ENCODE measurements at regions not wholly inside any gene's neighbourhood (a gene's known extent, or its start where the extent isn't known, plus 50 kb on each side); places are given as distances from the start of the nearest gene placed in this dataset.

GRCh38 chr20:20938599-20938998 is 167.6 kb downstream of the LINC00237 start:
- H3K27ac Mint-ChIP-seq, result no peak overlapping the region
- H3K4me3 Mint-ChIP-seq, result no peak overlapping the region
- H3K4me1 Mint-ChIP-seq, result no peaks in the 10 kb centered on the region
- H3K36me3 Mint-ChIP-seq (ENCODE audit: low read depth), result no peaks in the 10 kb centered on the region
- no peaks in the 10 kb centered on the region for H3K9me3 Mint-ChIP-seq
- DNase-seq, result no peak
- intact Hi-C loops (cut with micrococcal nuclease), result no loop called here
- no peaks in the 10 kb centered on the region for H3K27me3 Mint-ChIP-seq

DNA sequence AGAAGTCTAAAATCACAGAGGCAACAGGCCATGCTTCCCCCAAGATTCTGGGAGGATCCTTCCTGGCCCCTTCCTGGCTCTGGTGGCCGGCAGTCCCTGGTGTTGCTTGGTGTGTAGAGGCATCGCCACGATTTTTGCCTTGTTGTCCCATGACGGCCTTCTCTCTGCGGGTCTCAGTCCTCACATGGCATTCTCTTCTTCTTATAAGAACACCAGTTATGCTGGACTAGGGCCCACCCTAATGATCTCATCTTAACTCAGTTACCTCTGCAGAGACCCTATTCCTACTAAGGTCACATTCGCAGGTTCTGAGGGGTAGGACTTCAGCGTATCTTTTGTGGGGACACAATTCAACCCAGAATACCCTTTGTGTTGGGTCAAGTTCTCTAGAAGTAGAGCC is 168.0 kb downstream of the LINC00237 start:
- no peaks in the 10 kb centered on the region for H3K4me1 Mint-ChIP-seq
- no peaks in the 10 kb centered on the region for H3K27me3 Mint-ChIP-seq
- no peak overlapping the region for H3K4me3 Mint-ChIP-seq
- DNase-seq, result no peak
- H3K36me3 Mint-ChIP-seq (ENCODE audit: low read depth), result no peaks in the 10 kb centered on the region
- H3K9me3 Mint-ChIP-seq, result no peaks in the 10 kb centered on the region
- intact Hi-C loops (cut with micrococcal nuclease), result no loop called here
- H3K27ac Mint-ChIP-seq, result no peak overlapping the region

DNA sequence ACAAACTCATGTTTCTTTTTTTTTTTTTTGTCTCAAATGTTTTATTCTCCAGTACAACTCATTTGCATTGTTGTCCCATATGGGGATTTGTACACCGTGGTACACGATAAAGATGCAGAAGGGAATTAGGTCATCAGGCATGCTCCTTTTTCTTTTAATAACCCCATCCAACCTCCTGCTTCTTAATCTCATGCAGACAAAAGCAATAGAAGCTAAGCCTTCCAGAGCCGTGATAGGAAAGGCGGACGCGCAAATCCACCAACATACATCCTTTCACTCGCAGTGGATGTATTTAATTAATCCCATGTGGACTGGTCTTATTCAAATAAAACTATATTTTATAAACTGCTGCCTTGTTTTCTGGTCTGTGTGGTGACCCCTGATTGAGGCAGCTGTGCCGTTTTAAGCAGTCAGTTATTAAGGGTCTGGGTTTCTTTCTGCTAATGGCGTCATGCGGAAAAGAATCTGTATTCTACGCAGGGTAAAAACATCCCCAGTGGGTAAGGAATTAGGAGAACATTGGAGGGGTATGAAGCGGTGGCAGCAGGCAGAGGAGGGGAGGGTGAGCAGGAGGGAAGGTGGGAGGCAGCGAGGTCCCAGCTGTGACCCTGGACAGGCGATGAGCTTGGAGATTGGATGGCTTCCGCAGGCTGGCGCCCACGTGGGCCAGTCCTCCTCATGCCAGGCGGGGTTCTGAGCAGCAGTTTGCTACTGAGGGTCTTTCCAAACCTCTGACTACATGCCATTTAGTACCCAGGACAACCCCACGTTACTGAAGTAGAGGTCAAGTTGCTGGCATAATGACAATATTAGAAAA is 172.8 kb downstream of the LINC00237 start:
- Mint-ChIP-seq H3K36me3 (ENCODE audit: low read depth) (no peaks in the 10 kb centered on the region), H3K27me3 (no peaks in the 10 kb centered on the region), H3K27ac (no peak overlapping the region), H3K4me1 (no peaks in the 10 kb centered on the region), H3K9me3 (no peaks in the 10 kb centered on the region), H3K4me3 (no peak overlapping the region)
- intact Hi-C loops (cut with micrococcal nuclease), result no loop called here
- DNase-seq, result no peak

DNA sequence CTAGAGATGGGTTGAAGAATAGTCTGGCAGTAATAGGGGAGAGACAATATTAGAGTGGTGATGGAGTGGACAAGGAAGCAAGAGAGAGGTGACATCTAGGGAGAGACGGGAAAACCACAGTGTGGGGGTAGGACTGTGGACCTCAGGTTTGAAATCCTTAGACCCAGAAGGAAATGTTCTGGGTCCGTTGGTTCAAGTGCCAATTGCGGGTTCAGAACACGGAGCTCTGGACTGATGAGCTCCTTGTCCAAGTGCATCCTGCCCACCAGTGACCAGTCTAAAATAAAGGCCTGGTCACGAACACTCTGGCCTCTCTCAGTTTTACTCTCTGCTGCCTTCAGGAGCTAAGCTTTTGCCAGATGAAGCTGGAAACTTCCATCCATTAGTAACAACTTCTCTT is 174.0 kb downstream of the LINC00237 start:
- Mint-ChIP-seq H3K4me1 (no peaks in the 10 kb centered on the region), H3K27ac (no peak overlapping the region), H3K9me3 (no peaks in the 10 kb centered on the region), H3K27me3 (no peaks in the 10 kb centered on the region), H3K36me3 (ENCODE audit: low read depth) (no peaks in the 10 kb centered on the region), H3K4me3 (no peak overlapping the region)
- intact Hi-C loops (cut with micrococcal nuclease), result no loop called here
- DNase-seq, result no peak

DNA sequence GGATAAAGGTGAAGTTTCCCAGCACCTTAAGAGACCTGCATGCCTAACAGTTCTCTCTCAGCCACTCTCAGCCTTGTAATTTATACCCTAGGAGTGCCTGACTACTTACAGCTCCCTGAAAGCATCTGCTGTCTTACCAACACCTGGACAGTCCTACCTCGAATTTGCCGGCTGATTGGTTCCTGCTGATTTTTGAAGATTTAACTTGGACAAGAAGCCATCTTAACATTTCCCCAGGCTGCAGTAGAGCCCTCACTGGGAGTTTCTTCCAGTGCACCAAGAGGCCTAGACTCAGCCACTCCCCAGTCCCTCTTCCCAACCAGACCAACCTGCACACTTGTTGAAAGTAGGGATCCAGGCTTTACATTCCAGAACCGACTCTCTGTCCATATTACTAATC is 174.5 kb downstream of the LINC00237 start:
- DNase-seq, result no peak
- no peak overlapping the region for H3K27ac Mint-ChIP-seq
- no peaks in the 10 kb centered on the region for H3K4me1 Mint-ChIP-seq
- no peaks in the 10 kb centered on the region for H3K27me3 Mint-ChIP-seq
- no peaks in the 10 kb centered on the region for H3K9me3 Mint-ChIP-seq
- H3K4me3 Mint-ChIP-seq, result no peak overlapping the region
- intact Hi-C loops (cut with micrococcal nuclease), result no loop called here
- H3K36me3 Mint-ChIP-seq (ENCODE audit: low read depth), result no peaks in the 10 kb centered on the region

GRCh38 chr20:20931024-20931423 is 175.1 kb downstream of the LINC00237 start:
- intact Hi-C loops (cut with micrococcal nuclease), result no loop called here
- DNase-seq, result no peak
- no peaks in the 10 kb centered on the region for H3K9me3 Mint-ChIP-seq
- no peak overlapping the region for H3K4me3 Mint-ChIP-seq
- no peak overlapping the region for H3K27ac Mint-ChIP-seq
- no peaks in the 10 kb centered on the region for H3K27me3 Mint-ChIP-seq
- no peaks in the 10 kb centered on the region for H3K4me1 Mint-ChIP-seq
- H3K36me3 Mint-ChIP-seq (ENCODE audit: low read depth), result no peaks in the 10 kb centered on the region

- Mint-ChIP-seq H3K4me3 (no peak overlapping the region), H3K9me3 (no peaks in the 10 kb centered on the region), H3K36me3 (ENCODE audit: low read depth) (no peaks in the 10 kb centered on the region), H3K27me3 (no peaks in the 10 kb centered on the region), H3K27ac (no peak overlapping the region), H3K4me1 (no peaks in the 10 kb centered on the region)
- intact Hi-C loops (cut with micrococcal nuclease), result no loop called here
- no peak for DNase-seq
These were observed 175.7 kb downstream of the LINC00237 start for GRCh38 chr20:20930500-20930899.

- intact Hi-C loops (cut with micrococcal nuclease), result no loop called here
These were observed 176.8 kb downstream of the LINC00237 start for GRCh38 chr20:20929341-20929740.

DNA sequence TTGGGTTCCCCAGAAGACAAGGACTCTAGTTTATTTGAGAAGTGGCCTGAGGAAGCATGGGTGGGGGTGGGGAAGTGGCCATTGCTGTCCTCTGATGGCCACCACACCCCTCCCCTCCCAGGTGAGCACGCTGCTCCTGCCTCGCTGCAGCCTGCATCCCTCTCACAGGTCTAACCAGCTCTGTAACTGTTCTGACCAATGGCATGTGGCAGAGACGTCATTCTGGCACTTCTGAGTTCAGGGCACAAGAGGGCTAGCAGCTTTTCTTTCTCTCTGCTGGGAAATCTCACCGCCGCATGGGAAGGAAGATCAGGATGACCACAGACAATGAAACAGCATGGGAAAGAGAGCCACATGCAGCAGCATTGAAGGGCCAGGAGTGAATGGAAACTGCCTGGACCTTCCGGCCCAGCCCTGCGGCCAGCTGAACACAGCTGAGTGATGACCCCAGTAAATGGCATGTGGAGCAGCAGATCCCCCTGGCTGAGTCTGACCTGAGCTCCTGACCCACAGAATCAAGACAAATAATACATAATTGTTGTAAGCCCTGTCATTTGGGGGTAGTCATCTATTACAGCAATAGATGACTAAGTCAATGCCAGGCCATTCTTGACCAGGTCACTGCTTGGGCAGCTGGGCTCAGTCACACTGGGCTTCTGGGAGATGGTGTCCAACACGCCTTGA is 179.8 kb downstream of the LINC00237 start:
- H3K36me3 Mint-ChIP-seq (ENCODE audit: low read depth), result no peaks in the 10 kb centered on the region

More at GRCh38 chr20:20929341-20929740, 176.8 kb downstream of the LINC00237 start:
- no peak for DNase-seq
- Mint-ChIP-seq H3K27ac (no peak overlapping the region), H3K27me3 (no peaks in the 10 kb centered on the region), H3K4me1 (no peaks in the 10 kb centered on the region), H3K4me3 (no peak overlapping the region), H3K36me3 (ENCODE audit: low read depth) (no peaks in the 10 kb centered on the region), H3K9me3 (no peaks in the 10 kb centered on the region)

DNA sequence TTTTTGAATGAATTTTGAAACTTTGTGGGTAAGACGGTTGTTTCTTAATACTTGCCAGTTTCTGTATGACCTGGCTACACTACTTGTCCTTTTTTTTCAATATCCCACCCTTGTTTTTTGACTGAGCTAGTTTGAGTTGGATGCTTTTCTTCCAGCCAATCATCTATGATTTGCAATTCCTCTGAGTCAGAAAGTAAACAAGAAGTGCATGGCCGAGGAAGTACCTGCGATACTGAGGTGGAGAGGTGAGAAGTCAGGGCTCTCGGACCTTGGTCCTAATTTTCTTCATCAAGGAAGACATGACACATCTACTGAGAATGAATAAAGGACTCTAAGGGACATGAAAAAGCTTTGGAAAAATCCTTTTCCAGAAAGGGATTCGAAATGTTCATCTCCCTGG is 185.7 kb downstream of the LINC00237 start:
- Mint-ChIP-seq H3K27me3 (peaks cover 6% of the 10 kb centered on the region), H3K4me1 (no peaks in the 10 kb centered on the region), H3K4me3 (no peak overlapping the region), H3K27ac (no peak overlapping the region), H3K9me3 (no peaks in the 10 kb centered on the region), H3K36me3 (ENCODE audit: low read depth) (no peaks in the 10 kb centered on the region)
- intact Hi-C loops (cut with micrococcal nuclease), result no loop called here
- no peak for DNase-seq

More for the DNA sequence above, 179.8 kb downstream of the LINC00237 start:
- Mint-ChIP-seq H3K4me1 (no peaks in the 10 kb centered on the region), H3K4me3 (no peak overlapping the region), H3K27ac (no peak overlapping the region), H3K9me3 (no peaks in the 10 kb centered on the region), H3K27me3 (no peaks in the 10 kb centered on the region)
- intact Hi-C loops (cut with micrococcal nuclease), result no loop called here
- no peak for DNase-seq

GRCh38 chr20:20915844-20916243 is 190.3 kb downstream of the LINC00237 start:
- intact Hi-C loops (cut with micrococcal nuclease), result no loop called here
- no peaks in the 10 kb centered on the region for H3K4me1 Mint-ChIP-seq
- H3K27me3 Mint-ChIP-seq, result peaks cover 3% of the 10 kb centered on the region
- no peak overlapping the region for H3K27ac Mint-ChIP-seq
- no peak for DNase-seq
- H3K36me3 Mint-ChIP-seq (ENCODE audit: low read depth), result no peaks in the 10 kb centered on the region
- H3K4me3 Mint-ChIP-seq, result no peak overlapping the region
- no peaks in the 10 kb centered on the region for H3K9me3 Mint-ChIP-seq

GRCh38 chr20:20904501-20904831 is 192.0 kb upstream of the RALGAPA2 start:
- no peak for DNase-seq

DNA sequence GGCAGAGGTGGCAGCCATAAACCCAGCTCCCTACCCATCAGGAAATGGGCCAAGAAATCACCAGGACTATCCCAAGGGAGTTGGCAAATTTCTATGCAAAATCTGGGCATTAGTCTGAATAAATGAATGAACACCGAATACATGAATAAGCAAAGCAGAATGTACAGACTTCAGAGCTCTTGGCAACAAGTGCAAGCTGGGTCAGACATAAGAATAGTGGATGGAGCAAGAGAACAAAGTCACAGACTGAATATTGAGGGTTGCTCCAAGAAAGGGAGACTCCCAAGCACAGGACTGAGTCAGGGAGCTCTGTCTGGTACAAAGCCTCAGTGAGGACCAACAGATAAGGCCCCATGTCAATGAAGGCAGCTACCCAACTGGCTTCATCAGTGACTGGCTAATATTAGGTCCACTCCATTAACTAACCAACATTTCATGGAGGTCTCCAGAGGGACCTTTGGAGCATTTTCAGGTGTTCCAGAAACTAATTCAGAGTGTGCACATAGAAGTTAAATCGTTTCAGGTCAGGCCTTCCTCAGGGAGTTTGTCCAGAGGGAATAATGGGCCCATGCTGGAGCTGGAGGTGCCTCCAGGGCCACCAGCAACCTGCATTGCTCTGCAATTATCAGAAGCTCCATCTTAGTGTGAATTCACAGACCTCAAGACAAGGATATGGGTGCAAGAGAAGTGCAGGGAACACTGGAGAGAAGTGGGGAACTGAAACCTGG is 191.5 kb upstream of the RALGAPA2 start:
- no peaks in the 10 kb centered on the region for H3K36me3 Mint-ChIP-seq (ENCODE audit: low read depth)
- H3K4me1 Mint-ChIP-seq, result no peaks in the 10 kb centered on the region
- intact Hi-C loops (cut with micrococcal nuclease), result no loop called here
- no peak overlapping the region for H3K27ac Mint-ChIP-seq
- DNase-seq, result no peak
- no peaks in the 10 kb centered on the region for H3K9me3 Mint-ChIP-seq
- peaks cover 4% of the 10 kb centered on the region for H3K27me3 Mint-ChIP-seq
- H3K4me3 Mint-ChIP-seq, result no peak overlapping the region

More at GRCh38 chr20:20904501-20904831, 192.0 kb upstream of the RALGAPA2 start:
- no peak overlapping the region for H3K4me3 Mint-ChIP-seq
- H3K4me1 Mint-ChIP-seq, result no peaks in the 10 kb centered on the region
- intact Hi-C loops (cut with micrococcal nuclease), result no loop called here
- H3K36me3 Mint-ChIP-seq (ENCODE audit: low read depth), result no peaks in the 10 kb centered on the region
- peaks cover 2% of the 10 kb centered on the region for H3K27me3 Mint-ChIP-seq
- H3K27ac Mint-ChIP-seq, result no peak overlapping the region
- no peaks in the 10 kb centered on the region for H3K9me3 Mint-ChIP-seq

- DNase-seq, result no peak
- no peaks in the 10 kb centered on the region for H3K4me1 Mint-ChIP-seq
- intact Hi-C loops (cut with micrococcal nuclease), result no loop called here
- no peaks in the 10 kb centered on the region for H3K9me3 Mint-ChIP-seq
- no peak overlapping the region for H3K27ac Mint-ChIP-seq
- no peak overlapping the region for H3K4me3 Mint-ChIP-seq
- no peaks in the 10 kb centered on the region for H3K36me3 Mint-ChIP-seq (ENCODE audit: low read depth)
- H3K27me3 Mint-ChIP-seq, result peaks cover 2% of the 10 kb centered on the region
These were observed 185.5 kb upstream of the RALGAPA2 start for GRCh38 chr20:20897922-20898321.
